ENCODE measurements at regions not wholly inside any gene's neighbourhood (a gene's known extent, or its start where the extent isn't known, plus 50 kb on each side); places are given as distances from the start of the nearest gene placed in this dataset.

DNA sequence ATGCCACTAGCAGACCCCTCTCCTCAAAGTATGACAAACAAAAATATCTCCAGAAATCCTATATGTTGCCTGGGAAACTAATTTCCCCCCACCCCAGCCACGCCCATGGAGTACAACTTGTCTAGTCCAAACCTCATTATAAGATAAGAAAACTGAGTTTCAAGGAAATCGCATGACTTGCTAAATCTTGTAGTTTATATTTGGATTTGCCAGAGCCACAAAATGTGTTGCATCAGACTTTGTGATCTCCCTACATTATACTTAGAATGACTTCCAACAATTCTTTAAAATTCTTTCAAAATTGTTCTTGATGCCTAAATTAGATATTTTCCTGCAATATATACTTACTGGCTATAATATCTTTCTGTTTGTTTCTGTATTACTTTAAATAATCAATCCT, 1034.4 kb downstream of the IGSF11 start:
- Mint-ChIP-seq H3K4me1 (no peaks in the 10 kb centered on the region), H3K27ac (no peak overlapping the region), H3K27me3 (ENCODE audit: low read depth in 3 of 3) (no peaks in the 10 kb centered on the region), H3K36me3 (no peaks in the 10 kb centered on the region), H3K4me3 (no peak overlapping the region), H3K9me3 (peaks cover 0 to 26% (median 11%) of the 10 kb centered on the region in 6 donors)
- DNase-seq = no peak

DNA sequence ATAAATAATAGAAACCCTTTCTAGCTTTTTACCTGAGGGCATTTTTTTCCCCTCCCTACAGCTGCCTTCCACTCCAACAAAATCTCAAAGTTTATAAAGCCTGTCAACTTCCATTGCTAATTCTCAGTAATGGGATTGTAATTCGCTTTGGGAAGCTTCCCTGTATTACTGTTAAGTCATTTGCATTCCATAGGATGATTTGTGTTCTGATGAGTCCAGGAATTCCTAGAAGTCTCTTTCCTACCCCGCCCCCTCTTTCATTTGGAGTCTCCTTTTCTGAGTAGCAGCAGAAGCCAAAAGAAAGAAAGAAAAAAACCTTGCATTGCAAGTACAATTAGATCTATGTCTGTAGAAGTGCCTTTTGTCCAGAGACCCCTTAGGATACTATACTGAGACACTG, 1033.3 kb downstream of the IGSF11 start:
- Mint-ChIP-seq H3K4me3 (no peak overlapping the region), H3K27me3 (ENCODE audit: low read depth in 3 of 3) (no peaks in the 10 kb centered on the region), H3K27ac (no peak overlapping the region), H3K36me3 (no peaks in the 10 kb centered on the region), H3K9me3 (peaks cover 0 to 26% (median 11%) of the 10 kb centered on the region in 6 donors), H3K4me1 (no peaks in the 10 kb centered on the region)
- DNase-seq = no peak

DNA sequence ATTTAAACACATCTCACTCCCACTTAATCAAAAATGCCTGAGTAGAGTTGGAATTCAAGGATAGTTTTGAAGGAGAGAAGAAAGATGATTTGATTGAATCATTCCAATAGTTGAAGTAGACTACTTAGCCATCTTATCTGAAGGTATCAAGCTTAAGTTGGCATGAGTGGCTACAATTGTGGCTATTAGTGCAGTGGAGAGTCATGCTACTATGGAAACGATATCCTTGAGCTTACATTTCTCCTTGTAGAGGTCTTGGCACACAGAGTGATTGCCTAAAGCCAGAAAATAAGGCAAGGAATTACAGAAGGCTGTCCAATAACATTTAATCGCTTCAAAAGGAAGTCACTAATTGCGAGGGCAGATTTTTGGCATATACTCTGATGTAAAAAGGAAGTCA, 1022.7 kb downstream of the IGSF11 start:
- no peaks in the 10 kb centered on the region for H3K36me3 Mint-ChIP-seq
- peaks cover 0 to 2% (median 0%) of the 10 kb centered on the region in 3 donors for H3K27me3 Mint-ChIP-seq (ENCODE audit: low read depth in 3 of 3)
- no peak overlapping the region for H3K27ac Mint-ChIP-seq
- no peak for DNase-seq
- no peak overlapping the region for H3K4me3 Mint-ChIP-seq
- no peaks in the 10 kb centered on the region for H3K4me1 Mint-ChIP-seq
- peaks cover 9 to 71% (median 20%) of the 10 kb centered on the region in 6 donors for H3K9me3 Mint-ChIP-seq

DNA sequence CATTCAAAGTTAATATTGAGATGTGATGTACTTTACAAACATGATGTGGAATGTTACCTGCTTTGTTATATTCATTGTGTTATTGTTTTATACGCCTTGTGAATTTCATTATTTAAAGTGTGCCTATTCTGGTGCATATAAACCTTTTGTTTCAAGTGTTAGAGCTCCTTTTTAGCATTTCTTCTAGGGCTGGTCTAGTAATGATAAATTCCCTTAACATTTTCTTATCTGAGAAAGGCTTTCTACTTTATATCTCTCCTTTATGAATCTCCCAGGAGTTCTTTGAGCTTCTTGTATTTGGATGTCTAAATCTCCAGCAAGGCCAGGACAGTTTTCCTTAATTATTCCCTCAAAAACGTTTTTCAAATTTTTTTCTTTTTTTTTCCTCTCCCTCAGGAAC, 1005.6 kb downstream of the IGSF11 start:
- H3K4me1 Mint-ChIP-seq = no peaks in the 10 kb centered on the region
- peaks cover 0 to 2% (median 2%) of the 10 kb centered on the region in 3 donors for H3K27me3 Mint-ChIP-seq (ENCODE audit: low read depth in 3 of 3)
- H3K36me3 Mint-ChIP-seq = peaks cover 0 to 4% (median 0%) of the 10 kb centered on the region in 3 donors
- H3K4me3 Mint-ChIP-seq = no peak overlapping the region
- peaks cover 19 to 76% (median 65%) of the 10 kb centered on the region in 6 donors for H3K9me3 Mint-ChIP-seq
- no peak for DNase-seq
- H3K27ac Mint-ChIP-seq = no peak overlapping the region

DNA sequence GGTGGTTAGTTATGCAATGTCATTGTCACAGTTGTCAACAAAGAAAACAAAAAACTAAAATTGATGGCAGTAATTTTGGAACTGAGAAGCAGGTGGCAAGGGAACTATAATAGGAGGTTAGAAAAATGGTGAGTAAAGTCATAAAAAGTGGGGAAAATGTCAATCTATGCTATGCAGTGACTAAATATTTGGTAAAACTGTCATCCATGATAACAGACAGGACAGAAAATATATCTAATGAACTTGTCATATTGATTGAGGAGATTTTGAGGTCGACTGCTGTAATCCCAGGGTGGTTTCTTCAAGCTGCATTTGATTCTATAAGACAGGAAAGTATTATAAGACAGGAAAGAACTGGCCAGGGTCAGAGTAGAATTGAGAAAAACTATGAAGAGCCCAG, 998.4 kb downstream of the IGSF11 start:
- H3K27ac Mint-ChIP-seq = no peak overlapping the region
- H3K4me1 Mint-ChIP-seq = no peaks in the 10 kb centered on the region
- H3K4me3 Mint-ChIP-seq = no peak overlapping the region
- H3K27me3 Mint-ChIP-seq (ENCODE audit: low read depth in 3 of 3) = peaks cover 0 to 3% (median 0%) of the 10 kb centered on the region in 3 donors
- no peak for DNase-seq
- peaks cover 15 to 57% (median 40%) of the 10 kb centered on the region in 6 donors for H3K9me3 Mint-ChIP-seq
- peaks cover 0 to 2% (median 0%) of the 10 kb centered on the region in 3 donors for H3K36me3 Mint-ChIP-seq

DNA sequence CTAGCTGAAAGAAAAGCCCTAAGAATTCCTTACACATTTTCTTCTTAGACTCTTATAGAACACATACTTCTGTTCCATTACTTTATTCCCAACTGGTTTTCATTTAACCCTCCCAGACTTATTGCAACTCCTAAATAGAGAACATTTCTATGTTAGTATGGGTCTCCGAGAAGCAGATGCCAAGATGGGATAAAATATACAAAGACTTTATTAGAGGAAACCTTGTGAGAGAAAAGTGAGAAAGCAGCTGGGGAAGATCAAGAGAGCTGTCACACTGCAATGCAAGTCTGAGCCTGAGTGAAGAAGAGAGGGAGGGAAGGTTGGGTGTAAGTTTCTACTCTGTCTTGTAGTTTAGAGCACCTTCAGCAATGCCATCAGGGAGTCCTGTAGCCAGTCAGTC, 979.3 kb downstream of the IGSF11 start:
- Mint-ChIP-seq H3K9me3 (peaks cover 6 to 42% (median 21%) of the 10 kb centered on the region in 6 donors), H3K4me3 (no peak overlapping the region), H3K27me3 (ENCODE audit: low read depth in 3 of 3) (no peaks in the 10 kb centered on the region), H3K4me1 (no peaks in the 10 kb centered on the region), H3K27ac (no peak overlapping the region), H3K36me3 (peaks cover 0 to 5% (median 0%) of the 10 kb centered on the region in 3 donors)
- DNase-seq = no peak

DNA sequence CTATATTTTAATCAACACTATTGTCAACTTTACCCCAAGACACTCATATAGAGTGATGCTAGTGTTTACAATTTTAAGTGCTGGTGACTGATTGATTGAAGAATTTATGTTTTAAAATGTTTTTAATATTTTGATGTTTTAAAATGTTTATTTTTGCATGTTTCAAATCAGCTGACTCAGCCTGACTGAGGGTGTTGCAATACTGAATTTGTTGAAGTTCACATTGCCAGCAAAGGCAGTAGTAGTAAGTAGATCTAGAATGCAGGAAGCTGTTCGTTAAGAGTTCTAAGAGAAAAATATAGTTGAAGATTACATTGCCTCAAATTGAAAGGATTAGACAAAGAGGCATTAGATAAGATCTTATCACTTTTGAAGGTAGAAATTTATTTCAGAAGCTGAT, 977.6 kb downstream of the IGSF11 start:
- DNase-seq = no peak
- peaks cover 0 to 5% (median 0%) of the 10 kb centered on the region in 3 donors for H3K36me3 Mint-ChIP-seq
- H3K27me3 Mint-ChIP-seq (ENCODE audit: low read depth in 3 of 3) = no peaks in the 10 kb centered on the region
- no peaks in the 10 kb centered on the region for H3K4me1 Mint-ChIP-seq
- H3K27ac Mint-ChIP-seq = no peak overlapping the region
- H3K4me3 Mint-ChIP-seq = no peak overlapping the region
- peaks cover 5 to 51% (median 22%) of the 10 kb centered on the region in 6 donors for H3K9me3 Mint-ChIP-seq

DNA sequence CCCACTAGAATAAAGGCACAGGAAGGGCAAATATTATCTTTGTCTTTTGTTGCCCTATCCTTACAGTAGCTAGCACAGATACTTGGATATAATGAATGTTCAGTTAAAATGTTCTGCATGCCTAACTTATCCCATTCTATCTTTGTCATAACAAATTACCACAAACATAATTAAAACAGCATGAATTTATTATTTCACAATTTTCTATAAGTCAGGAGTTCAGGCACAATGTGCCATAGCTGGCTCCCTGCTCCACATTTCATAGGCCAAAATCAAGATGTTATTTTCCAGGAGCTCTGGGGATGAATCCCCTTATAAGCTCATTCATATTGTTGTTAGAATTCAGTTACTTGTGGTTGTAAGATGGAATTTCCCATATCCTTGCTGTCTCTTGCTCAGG, 975.5 kb downstream of the IGSF11 start:
- Mint-ChIP-seq H3K36me3 (peaks cover 0 to 5% (median 0%) of the 10 kb centered on the region in 3 donors), H3K4me3 (no peak overlapping the region), H3K9me3 (peaks cover 5 to 52% (median 22%) of the 10 kb centered on the region in 6 donors), H3K4me1 (no peaks in the 10 kb centered on the region), H3K27ac (no peak overlapping the region), H3K27me3 (ENCODE audit: low read depth in 3 of 3) (no peaks in the 10 kb centered on the region)
- DNase-seq = no peak

DNA sequence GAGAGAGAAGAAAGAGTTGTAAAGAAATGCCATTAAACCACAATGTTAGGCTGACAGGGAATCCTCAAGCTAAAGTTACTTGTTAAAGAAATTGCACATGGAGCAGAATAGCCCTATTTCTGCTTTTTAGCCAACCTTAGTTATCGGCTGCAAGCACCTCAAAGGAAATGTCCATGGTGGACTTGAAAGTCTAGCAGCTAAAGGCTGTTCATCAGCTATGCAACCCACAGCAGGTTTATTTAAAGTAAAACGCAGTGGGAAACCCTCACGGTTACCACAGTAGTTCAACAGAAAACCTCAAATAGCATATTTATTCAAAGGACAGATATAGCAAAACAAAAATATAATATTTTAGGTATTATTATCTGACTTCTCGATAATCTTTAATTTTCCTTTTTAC, 967.2 kb downstream of the IGSF11 start:
- Mint-ChIP-seq H3K27me3 (ENCODE audit: low read depth in 3 of 3) (peaks cover 0 to 3% (median 0%) of the 10 kb centered on the region in 3 donors), H3K9me3 (peaks cover 3 to 46% (median 21%) of the 10 kb centered on the region in 6 donors), H3K4me1 (no peaks in the 10 kb centered on the region), H3K4me3 (no peak overlapping the region), H3K27ac (no peak overlapping the region), H3K36me3 (no peaks in the 10 kb centered on the region)
- DNase-seq = no peak

DNA sequence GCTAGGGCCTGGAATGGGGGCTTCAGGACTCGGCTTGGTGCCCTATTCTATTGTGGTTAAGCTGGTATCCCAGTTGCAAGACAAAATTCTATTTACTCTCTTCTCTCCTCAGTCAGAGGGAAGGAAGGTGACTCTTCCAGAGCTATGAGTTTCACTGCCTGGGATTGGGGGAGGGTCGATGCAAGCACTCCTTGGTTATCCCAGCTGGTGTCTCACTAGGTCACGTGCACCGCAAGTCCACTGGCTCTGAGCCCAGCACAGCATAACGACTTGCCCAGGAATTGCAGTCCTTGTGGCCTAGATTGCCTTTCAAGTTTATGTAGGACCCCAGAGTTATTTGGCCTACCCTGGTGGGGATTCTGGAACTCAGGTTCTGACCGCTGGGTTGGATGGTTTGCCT, 958.8 kb downstream of the IGSF11 start:
- peaks cover 0 to 4% (median 3%) of the 10 kb centered on the region in 3 donors for H3K36me3 Mint-ChIP-seq
- H3K4me1 Mint-ChIP-seq = no peaks in the 10 kb centered on the region
- H3K27me3 Mint-ChIP-seq (ENCODE audit: low read depth in 3 of 3) = no peaks in the 10 kb centered on the region
- H3K27ac Mint-ChIP-seq = no peak overlapping the region
- no peak for DNase-seq
- peaks cover 6 to 62% (median 28%) of the 10 kb centered on the region in 6 donors for H3K9me3 Mint-ChIP-seq
- no peak overlapping the region for H3K4me3 Mint-ChIP-seq

DNA sequence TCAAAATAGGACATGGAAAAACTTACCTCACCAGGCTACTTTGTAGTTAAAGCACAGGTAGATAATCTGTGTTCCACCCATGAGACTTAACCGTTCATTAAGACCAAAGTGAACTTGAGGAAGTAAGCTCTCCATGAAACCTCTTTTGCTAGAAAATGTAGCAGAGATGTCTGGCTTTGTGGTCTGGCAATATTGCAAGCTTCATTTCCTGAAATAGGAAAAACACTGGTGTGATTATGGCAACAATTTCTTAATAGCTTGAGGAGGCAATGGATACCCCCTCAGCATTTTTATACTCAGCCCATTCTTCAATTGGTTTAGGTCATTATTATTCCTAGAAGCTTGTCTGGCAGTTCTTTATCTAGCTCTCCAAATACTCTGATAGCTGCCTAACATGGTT, 957.3 kb downstream of the IGSF11 start:
- Mint-ChIP-seq H3K9me3 (peaks cover 10 to 60% (median 28%) of the 10 kb centered on the region in 6 donors), H3K4me3 (no peak overlapping the region), H3K27ac (no peak overlapping the region), H3K27me3 (ENCODE audit: low read depth in 3 of 3) (no peaks in the 10 kb centered on the region), H3K4me1 (no peaks in the 10 kb centered on the region), H3K36me3 (peaks cover 0 to 4% (median 3%) of the 10 kb centered on the region in 3 donors)
- no peak for DNase-seq

DNA sequence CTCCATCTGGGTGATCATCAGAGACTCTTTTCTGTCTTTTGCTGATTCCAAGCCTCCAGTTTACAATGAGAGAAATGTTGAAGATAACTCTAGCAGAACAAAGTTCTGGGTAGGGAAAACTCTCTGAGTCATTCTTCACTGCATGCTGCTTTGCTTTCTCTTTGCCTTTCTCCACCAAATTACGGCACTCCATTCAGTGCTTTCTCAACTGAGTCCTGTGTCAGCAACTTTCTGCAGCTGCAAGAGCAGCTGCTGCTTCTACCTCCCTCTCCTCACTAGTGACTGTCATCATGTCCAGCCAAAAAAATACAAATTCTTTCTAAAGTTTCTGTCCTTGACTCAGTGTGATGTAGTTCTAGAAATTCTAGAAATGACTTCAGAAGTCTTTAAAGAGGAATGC, 953.8 kb downstream of the IGSF11 start:
- no peaks in the 10 kb centered on the region for H3K36me3 Mint-ChIP-seq
- no peaks in the 10 kb centered on the region for H3K4me1 Mint-ChIP-seq
- no peak overlapping the region for H3K4me3 Mint-ChIP-seq
- H3K27me3 Mint-ChIP-seq (ENCODE audit: low read depth in 3 of 3) = peaks cover 0 to 2% (median 0%) of the 10 kb centered on the region in 3 donors
- H3K27ac Mint-ChIP-seq = no peak overlapping the region
- no peak for DNase-seq
- H3K9me3 Mint-ChIP-seq = peaks cover 10 to 49% (median 24%) of the 10 kb centered on the region in 6 donors

DNA sequence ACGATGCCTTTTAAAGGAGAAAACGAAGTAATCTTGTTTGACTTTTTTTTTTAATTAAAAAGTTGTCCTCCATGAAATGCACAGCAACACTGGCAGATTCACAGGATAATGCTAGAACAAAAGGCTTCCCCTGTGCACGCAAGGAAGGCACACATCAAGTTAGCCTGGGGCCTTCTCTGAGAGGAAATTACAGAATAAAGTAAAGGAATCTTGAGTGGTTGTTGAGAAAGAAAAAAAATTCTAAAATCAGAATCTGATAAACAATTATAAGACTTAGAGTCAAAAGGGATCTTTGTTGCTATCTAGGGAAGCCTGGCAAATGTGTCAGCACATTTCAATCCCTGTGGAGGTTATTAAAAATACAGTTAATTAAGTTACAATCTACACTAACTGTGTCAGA, 946.0 kb downstream of the IGSF11 start:
- DNase-seq = no peak
- Mint-ChIP-seq H3K27ac (no peak overlapping the region), H3K4me1 (no peaks in the 10 kb centered on the region), H3K9me3 (peaks cover 7 to 45% (median 26%) of the 10 kb centered on the region in 6 donors), H3K4me3 (no peak overlapping the region), H3K36me3 (peaks cover 0 to 4% (median 0%) of the 10 kb centered on the region in 3 donors), H3K27me3 (ENCODE audit: low read depth in 3 of 3) (peaks cover 0 to 4% (median 0%) of the 10 kb centered on the region in 3 donors)

DNA sequence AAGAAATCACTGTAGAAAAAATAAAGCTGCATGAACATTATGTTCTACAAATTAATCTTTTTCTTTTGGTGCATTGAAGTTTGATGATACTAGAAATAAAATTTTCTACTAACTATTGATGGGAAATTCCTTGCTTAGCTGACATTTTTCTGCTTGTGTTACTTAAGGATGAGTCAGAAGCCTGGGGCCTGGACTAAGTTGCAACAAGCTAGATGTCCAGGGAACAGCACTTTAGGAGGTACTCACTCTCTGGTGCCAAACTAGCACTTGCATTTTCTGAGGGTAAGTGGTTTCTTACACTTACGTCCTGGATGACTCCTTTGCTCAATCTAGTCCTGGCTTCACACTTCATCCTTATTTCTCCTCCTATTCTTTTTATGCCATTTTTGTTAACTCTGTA, 945.1 kb downstream of the IGSF11 start:
- DNase-seq = no peak
- Mint-ChIP-seq H3K4me1 (no peaks in the 10 kb centered on the region), H3K36me3 (peaks cover 0 to 4% (median 0%) of the 10 kb centered on the region in 3 donors), H3K4me3 (no peak overlapping the region), H3K9me3 (peaks cover 12 to 50% (median 32%) of the 10 kb centered on the region in 6 donors), H3K27ac (no peak overlapping the region), H3K27me3 (ENCODE audit: low read depth in 3 of 3) (peaks cover 0 to 3% (median 0%) of the 10 kb centered on the region in 3 donors)

DNA sequence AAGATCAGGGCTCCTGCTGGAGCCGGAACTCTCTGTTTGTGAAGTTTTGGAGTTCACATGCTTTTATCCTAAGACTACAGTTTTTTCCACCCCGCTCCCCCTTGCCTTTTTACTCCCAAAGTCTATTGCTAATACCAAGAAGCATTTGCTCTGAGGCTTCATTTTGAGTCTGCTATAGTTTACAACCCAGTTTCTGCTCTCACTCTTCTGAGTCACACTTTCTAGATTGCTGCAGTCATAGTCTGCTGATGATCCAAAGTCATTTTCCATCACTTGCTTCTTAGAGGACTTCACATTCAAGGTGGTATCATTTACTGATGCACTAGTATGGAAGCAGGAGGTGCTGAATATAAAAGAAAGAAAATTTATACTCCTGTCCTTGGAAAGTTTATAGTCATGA, 937.4 kb downstream of the IGSF11 start:
- no peak for DNase-seq
- Mint-ChIP-seq H3K4me3 (no peak overlapping the region), H3K4me1 (no peaks in the 10 kb centered on the region), H3K27me3 (ENCODE audit: low read depth in 3 of 3) (no peaks in the 10 kb centered on the region), H3K9me3 (peaks cover 13 to 53% (median 40%) of the 10 kb centered on the region in 6 donors), H3K36me3 (peaks cover 0 to 4% (median 0%) of the 10 kb centered on the region in 3 donors), H3K27ac (no peak overlapping the region)
